Endothelial cell of umbilical vein (primary cell): ENCODE measurements at regions not wholly inside any gene's neighbourhood (a gene's known extent, or its start where the extent isn't known, plus 50 kb on each side); places are given as distances from the start of the nearest gene placed in this dataset.

ENCODE experiments used
- BruUV-seq: library from RNA; stranded (reverse); fragments of 400-500 nt; replicated peaks from 2 replicates; lab custom pipeline; 2021; lab: Mats Ljungman, UMichigan
- CTCF ChIA-PET: fragments of 300-600, 350-600 bp; sonication (Branson Sonifier 250); formaldehyde crosslinking; loops from one replicate; lab custom pipeline; 2021; ENCODE audit warnings: antibody characterized with exemption, inconsistent platforms; lab: Charles Lee
- POLR2A ChIA-PET: fragments of 300-600, 350-600 bp; sonication (Branson Sonifier 250); formaldehyde crosslinking; loops from one replicate; lab custom pipeline; 2021; ENCODE audit warnings: antibody characterized with exemption, inconsistent platforms; lab: Charles Lee
- DNase-seq: peaks from one replicate; pipeline ENCODE4 v3.0.0-alpha.2; 2011; ENCODE audit warnings: low read depth, low spot score
- FAIRE-seq: peaks from 2 replicates; lab custom pipeline; 2011; peaks lifted over from hg19 to GRCh38; lab: Jason Lieb, UNC
- H2AFZ ChIP-seq: 2 replicates; pipeline ENCODE4 v1.6.0; 2012; ENCODE audit warnings: low read depth, low read length, control low read depth, inconsistent platforms
- H3K27ac ChIP-seq: 2 replicates; pipeline ENCODE4 v1.5.1; 2011; ENCODE audit warnings: low read depth, mild to moderate bottlenecking, control low read depth, low read length, moderate library complexity; ENCODE audit not compliant: insufficient read depth
- H3K27me3 ChIP-seq, 2 experiments: 2 replicates each; pipeline versions ENCODE4 v1.6.0 to v1.6.1; 2011; ENCODE audit warnings: low read length in 2 of 2, mixed read lengths in 1 of 2; ENCODE audit not compliant: control insufficient read depth in 2 of 2, insufficient read depth in 2 of 2
- H3K36me3 ChIP-seq, 2 experiments: 2 replicates in 1 of 2; 3 replicates in 1 of 2; pipeline ENCODE4 v1.5.1; 2011; ENCODE audit warnings: low read length in 2 of 2, mild to moderate bottlenecking in 1 of 2, moderate library complexity in 1 of 2; ENCODE audit not compliant: control insufficient read depth in 2 of 2, insufficient read depth in 2 of 2; ENCODE audit errors: extremely low read depth in 1 of 2
- H3K4me1 ChIP-seq: 3 replicates; pipeline ENCODE4 v1.5.1; 2011; ENCODE audit warnings: mild to moderate bottlenecking, low read length; ENCODE audit not compliant: control insufficient read depth, insufficient read depth; ENCODE audit errors: extremely low read depth
- H3K4me2 ChIP-seq: 2 replicates; pipeline ENCODE4 v1.6.1; 2011; ENCODE audit warnings: low read length, control low read depth, mixed read lengths; ENCODE audit not compliant: insufficient read depth
- H3K4me3 ChIP-seq, 3 experiments: fragments of 200-600 bp in 1 of 3; sonication (generic), shearing (Covaris generic) in 1 of 3; replicated peaks in 1 of 3; 2 replicates each; pipeline ENCODE4 v1.5.1; 2011 to 2016; ENCODE audit warnings: control low read depth in 3 of 3, low read length in 3 of 3, mild to moderate bottlenecking in 2 of 3, inconsistent platforms in 1 of 3, low read depth in 1 of 3, moderate library complexity in 1 of 3; ENCODE audit not compliant: insufficient read depth in 1 of 3
- H3K79me2 ChIP-seq: 2 replicates; pipeline ENCODE4 v1.6.0; 2012; ENCODE audit warnings: low read length, inconsistent platforms; ENCODE audit not compliant: control insufficient read depth, insufficient read depth
- H3K9ac ChIP-seq: replicated peaks from 2 replicates; pipeline ENCODE3; 2011; ENCODE audit warnings: low read length, control low read depth; ENCODE audit not compliant: insufficient read depth; ENCODE audit errors: extremely low read depth
- H3K9me1 ChIP-seq: replicated peaks from 3 replicates; pipeline ENCODE4 v1.6.0; 2011; ENCODE audit warnings: mild to moderate bottlenecking, low read length; ENCODE audit not compliant: control insufficient read depth, insufficient read depth; ENCODE audit errors: extremely low read depth
- H3K9me3 ChIP-seq: replicated peaks from 2 replicates; pipeline ENCODE4 v1.5.1; 2012; ENCODE audit warnings: low read length, inconsistent platforms; ENCODE audit not compliant: control insufficient read depth, insufficient read depth
- H4K20me1 ChIP-seq: replicated peaks from 2 replicates; pipeline ENCODE3; 2011; ENCODE audit warnings: mild to moderate bottlenecking, low read length; ENCODE audit not compliant: control insufficient read depth, insufficient read depth; ENCODE audit errors: extremely low read depth
- EZH2 ChIP-seq: IDR thresholded peaks from 2 replicates; pipeline ENCODE4 v1.6.1; 2012; ENCODE audit warnings: borderline replicate concordance, low read depth, mild to moderate bottlenecking, moderate library complexity, low read length, inconsistent platforms; ENCODE audit not compliant: severe bottlenecking
- FOS ChIP-seq: IDR thresholded peaks from 2 replicates; pipeline ENCODE4 v1.6.1; 2011; ENCODE audit warnings: mild to moderate bottlenecking, low read length, moderate library complexity, borderline replicate concordance; ENCODE audit not compliant: insufficient read depth
- GATA2 ChIP-seq: IDR thresholded peaks from 2 replicates; pipeline ENCODE4 v1.7.0; 2011; ENCODE audit warnings: low read depth, mild to moderate bottlenecking, moderate library complexity, mixed read lengths, low read length; ENCODE audit not compliant: insufficient read length, insufficient read depth
- JUN ChIP-seq: IDR thresholded peaks from 2 replicates; pipeline ENCODE4 v1.6.1; 2011; ENCODE audit warnings: borderline replicate concordance, low read depth; ENCODE audit not compliant: insufficient read length, insufficient read depth
- MYC ChIP-seq: IDR thresholded peaks from one replicate; pipeline ENCODE4 v1.6.1; 2011; ENCODE audit warnings: mild to moderate bottlenecking, low read depth, low read length
- POLR2A ChIP-seq: IDR thresholded peaks from 2 replicates; pipeline ENCODE4 v1.6.1; 2012; ENCODE audit warnings: low read depth, mild to moderate bottlenecking, control low read depth, low read length
- POLR2AphosphoS5 ChIP-seq: IDR thresholded peaks from 2 replicates; pipeline ENCODE4 v1.6.1; 2012; ENCODE audit warnings: low read depth, mild to moderate bottlenecking, control low read depth, low read length, moderate library complexity; ENCODE audit not compliant: insufficient read depth
- dilution Hi-C: fragments of 300-500 bp; cut with MboI; formaldehyde crosslinking; loops from one replicate; pipeline ENCODE4 v1.15.0; 2019; ENCODE audit warnings: low sequenced_read_pairs; ENCODE audit not compliant: extremely low pct_ligation_motif_present
- intact Hi-C: fragments of 100-400 bp; cut with micrococcal nuclease; formaldehyde crosslinking; loops from one replicate; pipeline ENCODE4 v1.10.0; 2022
- TF ChIP-seq, protein P1 (sequence below): IDR thresholded peaks from 2 replicates; pipeline ENCODE4 v1.6.1; 2011; ENCODE audit not compliant: insufficient read depth, insufficient read length
- TF ChIP-seq, protein P2 (sequence below), 2 donors: IDR thresholded peaks; 1 replicate in 1 of 2; 2 replicates in 1 of 2; pipeline ENCODE4 v1.5.1; 2011; ENCODE audit warnings: low read length in 2 of 2, mild to moderate bottlenecking in 2 of 2, moderate library complexity in 2 of 2, control low read depth in 1 of 2, inconsistent platforms in 1 of 2, low read depth in 1 of 2; ENCODE audit not compliant: insufficient read depth in 1 of 2; ENCODE audit errors: extremely low read depth in 1 of 2

DNA sequence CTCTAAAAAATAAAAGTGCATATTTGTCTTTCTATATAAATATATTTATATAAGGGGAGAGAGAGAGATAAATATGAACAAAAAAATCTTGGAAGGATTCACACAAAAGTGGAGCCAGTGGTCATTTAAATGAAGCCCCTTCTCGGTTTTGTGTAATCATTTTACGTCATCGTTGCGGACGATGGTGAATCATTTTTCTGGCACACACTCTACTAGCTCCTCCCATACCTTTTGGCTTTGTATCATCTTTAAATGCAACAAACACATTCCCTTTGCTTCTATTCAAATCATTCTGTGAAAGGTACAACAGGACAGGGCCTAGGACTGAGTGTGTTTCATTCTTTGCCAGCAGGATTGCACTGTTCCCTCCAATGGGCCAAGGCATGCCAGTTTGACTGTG is 186.8 kb downstream of the TGFB2 start:
- POLR2A ChIA-PET: no interaction called here
- Histone ChIP-seq H3K9ac (no peak overlapping the region), H3K9me1 (no peaks in the 10 kb centered on the region), H2AFZ (no peak overlapping the region), H3K36me3 (no peaks in the 10 kb centered on the region), H3K9me3 (no peaks in the 10 kb centered on the region), H3K4me3 (no peak overlapping the region), H3K27me3 (no peaks in the 10 kb centered on the region), H3K79me2 (no peaks in the 10 kb centered on the region), H3K4me1 (no peaks in the 10 kb centered on the region), H4K20me1 (no peaks in the 10 kb centered on the region), H3K27ac (no peak overlapping the region), H3K4me2 (no peak overlapping the region)
- FAIRE-seq (no peak), DNase-seq (no peak)
- dilution Hi-C loops: no loop called here
- intact Hi-C loops: no loop called here
- TF ChIP-seq MYC (no peak), POLR2AphosphoS5 (no peak), POLR2A (no peak), JUN (no peak), EZH2 (no peak), FOS (no peak), GATA2 (no peak)
- TF ChIP-seq, protein P1, sequence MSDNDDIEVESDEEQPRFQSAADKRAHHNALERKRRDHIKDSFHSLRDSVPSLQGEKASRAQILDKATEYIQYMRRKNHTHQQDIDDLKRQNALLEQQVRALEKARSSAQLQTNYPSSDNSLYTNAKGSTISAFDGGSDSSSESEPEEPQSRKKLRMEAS: no peak
- TF ChIP-seq, protein P2, sequence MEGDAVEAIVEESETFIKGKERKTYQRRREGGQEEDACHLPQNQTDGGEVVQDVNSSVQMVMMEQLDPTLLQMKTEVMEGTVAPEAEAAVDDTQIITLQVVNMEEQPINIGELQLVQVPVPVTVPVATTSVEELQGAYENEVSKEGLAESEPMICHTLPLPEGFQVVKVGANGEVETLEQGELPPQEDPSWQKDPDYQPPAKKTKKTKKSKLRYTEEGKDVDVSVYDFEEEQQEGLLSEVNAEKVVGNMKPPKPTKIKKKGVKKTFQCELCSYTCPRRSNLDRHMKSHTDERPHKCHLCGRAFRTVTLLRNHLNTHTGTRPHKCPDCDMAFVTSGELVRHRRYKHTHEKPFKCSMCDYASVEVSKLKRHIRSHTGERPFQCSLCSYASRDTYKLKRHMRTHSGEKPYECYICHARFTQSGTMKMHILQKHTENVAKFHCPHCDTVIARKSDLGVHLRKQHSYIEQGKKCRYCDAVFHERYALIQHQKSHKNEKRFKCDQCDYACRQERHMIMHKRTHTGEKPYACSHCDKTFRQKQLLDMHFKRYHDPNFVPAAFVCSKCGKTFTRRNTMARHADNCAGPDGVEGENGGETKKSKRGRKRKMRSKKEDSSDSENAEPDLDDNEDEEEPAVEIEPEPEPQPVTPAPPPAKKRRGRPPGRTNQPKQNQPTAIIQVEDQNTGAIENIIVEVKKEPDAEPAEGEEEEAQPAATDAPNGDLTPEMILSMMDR (IDR thresholded peaks at IDR 0.05; ENCODE audit: extremely low read depth in 1 of 2, insufficient read depth in 1 of 2, low read depth in 1 of 2, low read length in 2 of 2): no peak
- CTCF ChIA-PET: interaction anchor here (0.6 kb wide), 1 partner anchor 15 kb away, joined by 3 read pairs; no protein-coding TSS in a partner anchor
- no TSS peak for BruUV-seq
